IMR-90 (cell line): ENCODE measurements at regions not wholly inside any gene's neighbourhood (a gene's known extent, or its start where the extent isn't known, plus 50 kb on each side); places are given as distances from the start of the nearest gene placed in this dataset.

Experiments used
- ATAC-seq: fragments of 200-7000 bp; cut with Tn5 transposase; 2 replicates; pipeline ENCODE4 v1.9.1; 2020; ENCODE audit warnings: low read depth, mild to moderate bottlenecking, moderate library complexity
- BruUV-seq: library from RNA; stranded (reverse); fragments of 400-500 nt; replicated peaks from 2 replicates; lab custom pipeline; 2021; lab: Mats Ljungman, UMichigan
- CTCF ChIA-PET: fragments of 300-600 bp; formaldehyde crosslinking; extraction: SDS; loops from one replicate; lab custom pipeline; 2021; ENCODE audit warnings: antibody characterized with exemption; lab: Yijun Ruan, JAX
- POLR2A ChIA-PET: fragments of 300-600 bp; sonication (Branson Sonifier 250); formaldehyde crosslinking; loops from one replicate; lab custom pipeline; 2022; ENCODE audit warnings: antibody characterized with exemption; ENCODE audit not compliant: unreplicated experiment; lab: Charles Lee
- DNase-seq: peaks from one replicate; pipeline ENCODE4 v3.0.0; 2013
- H2AFZ ChIP-seq: replicated peaks from 2 replicates; pipeline ENCODE3; 2013; ENCODE audit warnings: low read length, mild to moderate bottlenecking; ENCODE audit not compliant: poor library complexity
- H2AK5ac ChIP-seq: 2 replicates; pipeline ENCODE4 v1.6.1; 2013; ENCODE audit warnings: low read depth, low read length, inconsistent platforms
- H2AK9ac ChIP-seq: replicated peaks from 2 replicates; pipeline ENCODE3; 2013; ENCODE audit warnings: mild to moderate bottlenecking, low read depth, low read length, moderate library complexity; ENCODE audit not compliant: poor library complexity
- H2BK120ac ChIP-seq: 2 replicates; pipeline ENCODE4 v1.6.1; 2013; ENCODE audit warnings: low read depth, low read length, inconsistent platforms
- H2BK15ac ChIP-seq: 3 replicates; pipeline ENCODE4 v1.6.1; 2013; ENCODE audit warnings: low read depth, low read length, inconsistent platforms
- H2BK20ac ChIP-seq: 2 replicates; pipeline ENCODE4 v1.6.1; 2013; ENCODE audit warnings: low read depth, mild to moderate bottlenecking, inconsistent platforms, low read length, moderate library complexity
- H2BK5ac ChIP-seq: 2 replicates; pipeline ENCODE4 v1.6.1; 2013; ENCODE audit warnings: mild to moderate bottlenecking, low read depth, low read length, inconsistent platforms; ENCODE audit not compliant: poor library complexity, severe bottlenecking
- H3K14ac ChIP-seq: replicated peaks from 2 replicates; pipeline ENCODE4 v1.6.1; 2013; ENCODE audit warnings: low read depth, low read length, inconsistent platforms
- H3K18ac ChIP-seq: 2 replicates; pipeline ENCODE4 v1.6.1; 2013; ENCODE audit warnings: low read depth, low read length, control low read depth
- H3K23ac ChIP-seq: 2 replicates; pipeline ENCODE4 v1.6.1; 2013; ENCODE audit warnings: low read depth, low read length, inconsistent platforms
- H3K27ac ChIP-seq: 2 replicates; pipeline ENCODE4 v1.5.1; 2013; ENCODE audit warnings: mild to moderate bottlenecking, control low read depth, low read length; ENCODE audit not compliant: insufficient read depth
- H3K27me3 ChIP-seq: 2 replicates; pipeline ENCODE4 v1.6.1; 2013; ENCODE audit warnings: low read length; ENCODE audit not compliant: control insufficient read depth, insufficient read depth
- H3K36me3 ChIP-seq: 2 replicates; pipeline ENCODE4 v1.6.1; 2013; ENCODE audit warnings: low read length, mixed read lengths; ENCODE audit not compliant: control insufficient read depth, insufficient read depth
- H3K4ac ChIP-seq: 2 replicates; pipeline ENCODE4 v1.6.1; 2013; ENCODE audit warnings: low read depth, low read length, inconsistent platforms
- H3K4me1 ChIP-seq: 2 replicates; pipeline ENCODE4 v1.6.1; 2013; ENCODE audit warnings: low read length, mixed read lengths; ENCODE audit not compliant: control insufficient read depth, insufficient read depth
- H3K4me2 ChIP-seq: 2 replicates; pipeline ENCODE4 v1.6.1; 2013; ENCODE audit warnings: low read depth, mild to moderate bottlenecking, control low read depth, low read length, moderate library complexity
- H3K4me3 ChIP-seq: 2 replicates; pipeline ENCODE4 v1.5.1; 2013; ENCODE audit warnings: low read depth, mild to moderate bottlenecking, control low read depth, low read length, moderate library complexity; ENCODE audit not compliant: insufficient read depth
- H3K56ac ChIP-seq: 2 replicates; pipeline ENCODE4 v1.6.1; 2013; ENCODE audit warnings: low read length, inconsistent platforms; ENCODE audit not compliant: insufficient read depth; ENCODE audit errors: extremely low read depth
- H3K79me1 ChIP-seq, 2 experiments: 2 replicates each; pipeline ENCODE4 v1.6.1; 2013; ENCODE audit warnings: low read length in 2 of 2, inconsistent platforms in 1 of 2, low read depth in 1 of 2
- H3K9ac ChIP-seq: 2 replicates; pipeline ENCODE4 v1.6.1; 2013; ENCODE audit warnings: low read depth, low read length, control low read depth
- H3K9me1 ChIP-seq: 2 replicates; pipeline ENCODE4 v1.6.1; 2013; ENCODE audit warnings: low read length, inconsistent platforms; ENCODE audit not compliant: insufficient read depth
- H3K9me3 ChIP-seq: 2 replicates; pipeline ENCODE4 v1.6.1; 2013; ENCODE audit warnings: low read length; ENCODE audit not compliant: control insufficient read depth, insufficient read depth
- H4K20me1 ChIP-seq: 2 replicates; pipeline ENCODE4 v1.6.1; 2013; ENCODE audit warnings: low read length, inconsistent platforms; ENCODE audit not compliant: insufficient read depth
- H4K5ac ChIP-seq: 2 replicates; pipeline ENCODE4 v1.6.1; 2013; ENCODE audit warnings: mild to moderate bottlenecking, low read depth, low read length, control low read depth
- H4K8ac ChIP-seq, 2 experiments: 2 replicates each; pipeline ENCODE4 v1.6.1; 2013; ENCODE audit warnings: low read depth in 2 of 2, low read length in 2 of 2, control low read depth in 1 of 2, inconsistent platforms in 1 of 2
- H4K91ac ChIP-seq: 2 replicates; pipeline ENCODE4 v1.6.1; 2013; ENCODE audit warnings: low read depth, low read length, inconsistent platforms; ENCODE audit not compliant: insufficient read depth
- BHLHE40 ChIP-seq: fragments of 150-350 bp; IDR thresholded peaks from 2 replicates; pipeline ENCODE4 v1.6.1; 2016; ENCODE audit warnings: mild to moderate bottlenecking, low read depth, low read length
- CEBPB ChIP-seq: IDR thresholded peaks from 2 replicates; pipeline ENCODE4 v1.6.1; 2012; ENCODE audit warnings: low read depth, low read length, improper control_type of control experiment
- MAFK ChIP-seq: IDR thresholded peaks from 2 replicates; pipeline ENCODE4 v1.6.1; 2012; ENCODE audit warnings: low read depth, low read length, improper control_type of control experiment
- WGBS, 2 experiments: methylation state at CpG; one replicate each; pipeline versions ENCODE4 v1.1.5 to v1.1.7; 2013; ENCODE audit warnings: missing lambda C conversion rate in 2 of 2; ENCODE audit not compliant: insufficient read length in 1 of 2; ENCODE audit errors: extremely low coverage in 2 of 2; 5-methylcytosine and 5-hydroxymethylcytosine counted together
- dilution Hi-C: fragments of 300-500 bp; cut with HindIII; formaldehyde crosslinking; loops from one replicate; pipeline ENCODE4 v1.14.3; 2018; ENCODE audit warnings: low sequenced_read_pairs; ENCODE audit not compliant: unreplicated experiment
- in situ Hi-C: fragments of 300-500 bp; cut with MboI; formaldehyde crosslinking; loops from 3 replicates; pipeline ENCODE4 v1.14.3; 2019; ENCODE audit warnings: low sequenced_read_pairs, inconsistent platforms, mixed read lengths
- intact Hi-C: fragments of 100-400 bp; cut with micrococcal nuclease; formaldehyde crosslinking; loops from 2 replicates; pipeline ENCODE4 v1.10.0; 2022

- Histone ChIP-seq H3K36me3 (no peaks in the 10 kb centered on the region), H2AK5ac (no peak overlapping the region), H4K20me1 (no peaks in the 10 kb centered on the region), H3K23ac (no peak overlapping the region), H3K4me1 (no peaks in the 10 kb centered on the region), H2BK15ac (no peak overlapping the region), H3K27ac (no peak overlapping the region), H2AFZ (no peak overlapping the region), H3K18ac (no peak overlapping the region), H3K79me1 (no peaks in the 10 kb centered on the region), H3K9me3 (peaks cover 25% of the 10 kb centered on the region), H3K56ac (no peak overlapping the region), H3K4me2 (no peak overlapping the region), H3K9me1 (no peaks in the 10 kb centered on the region), H2BK5ac (no peak overlapping the region), H4K91ac (no peak overlapping the region), H4K5ac (no peak overlapping the region), H3K4ac (no peak overlapping the region), H3K27me3 (no peaks in the 10 kb centered on the region), H2BK120ac (no peak overlapping the region), H3K14ac (no peak overlapping the region), H3K9ac (no peak overlapping the region), H2AK9ac (no peak overlapping the region), H3K4me3 (no peak overlapping the region), H4K8ac (no peak overlapping the region), H2BK20ac (no peak overlapping the region)
- DNase-seq (no peak), ATAC-seq (no peak)
- POLR2A ChIA-PET, result no interaction called here
- CTCF ChIA-PET, result no interaction called here
- in situ Hi-C loops (no loop called here), dilution Hi-C loops (no loop called here), intact Hi-C loops (no loop called here)
- no CpG with 5 or more reads among the region's 12 CpGs for WGBS, 2 experiments
- no TSS peak for BruUV-seq
- TF ChIP-seq MAFK (peak; percentile 33), CEBPB (no peak), BHLHE40 (no peak)
These were observed 89.2 kb downstream of the IRX1 start for GRCh38 chr5:3684771-3685354.
